HepG2 (cell line): ENCODE measurements at regions not wholly inside any gene's neighbourhood (a gene's known extent, or its start where the extent isn't known, plus 50 kb on each side); places are given as distances from the start of the nearest gene placed in this dataset.

Experiments used
- ATAC-seq: fragments of 200-7000 bp; cut with Tn5 transposase; 3 replicates; pipeline ENCODE4 v1.9.1; 2020; ENCODE audit warnings: mild to moderate bottlenecking, moderate library complexity
- BruUV-seq: library from RNA; stranded (reverse); fragments of 400-500 nt; replicated peaks from 2 replicates; lab custom pipeline; 2021; lab: Mats Ljungman, UMichigan
- CTCF ChIA-PET: fragments of 300-600 bp; formaldehyde crosslinking; extraction: SDS; loops from one replicate; lab custom pipeline; 2021; ENCODE audit warnings: low total read pairs, inconsistent platforms, low intra/inter-chr PET ratio; lab: Yijun Ruan, JAX
- POLR2A ChIA-PET: fragments of 350-600 bp; sonication (Branson Sonifier 250); formaldehyde crosslinking; loops from one replicate; lab custom pipeline; 2020; ENCODE audit warnings: antibody characterized with exemption, inconsistent platforms; lab: Yijun Ruan, JAX
- DNase-seq: peaks from one replicate; pipeline ENCODE4 v3.0.0-alpha.2; 2015; ENCODE audit warnings: low spot score
- FAIRE-seq: peaks from 3 replicates; lab custom pipeline; 2011; peaks lifted over from hg19 to GRCh38; lab: Jason Lieb, UNC
- H2AFZ ChIP-seq: one replicate; pipeline ENCODE4 v1.6.1; 2011; ENCODE audit warnings: low read length, inconsistent platforms
- H3K27ac ChIP-seq: fragments of 300-600 bp; 3 replicates; pipeline ENCODE4 v1.8.0; 2011; ENCODE audit warnings: mixed run types, mild to moderate bottlenecking, mixed read lengths, low read length, inconsistent platforms; ENCODE audit not compliant: insufficient read depth; ENCODE audit errors: extremely low read length
- H3K27me3 ChIP-seq, 2 experiments: fragments of 200-600 bp in 1 of 2; 2 replicates in 1 of 2; 3 replicates in 1 of 2; pipeline versions ENCODE4 v1.6.0 to v1.8.0; 2011; ENCODE audit warnings: low read length in 2 of 2, mild to moderate bottlenecking in 2 of 2, moderate library complexity in 2 of 2, inconsistent platforms in 1 of 2; ENCODE audit not compliant: insufficient read depth in 2 of 2, control insufficient read depth in 1 of 2
- H3K36me3 ChIP-seq, 2 experiments: fragments of 200-600 bp in 1 of 2; replicated peaks in 1 of 2; 2 replicates in 1 of 2; 3 replicates in 1 of 2; pipeline versions ENCODE4 v1.5.1 to v1.8.0; 2011; ENCODE audit warnings: low read length in 2 of 2, inconsistent platforms in 1 of 2; ENCODE audit not compliant: insufficient read depth in 2 of 2, control insufficient read depth in 1 of 2
- H3K4me1 ChIP-seq: 2 replicates; pipeline ENCODE4 v1.5.1; 2012; ENCODE audit warnings: low read length, inconsistent platforms; ENCODE audit not compliant: insufficient read depth
- H3K4me2 ChIP-seq: 2 replicates; pipeline ENCODE4 v1.6.0; 2011; ENCODE audit warnings: low read depth, low read length, inconsistent platforms
- H3K4me3 ChIP-seq, 3 experiments: fragments of 200-600 bp in 1 of 3; sonication (generic), shearing (Covaris generic) in 1 of 3; replicated peaks in 1 of 3; 2 replicates each; pipeline ENCODE4 v1.5.1; 2011 to 2016; ENCODE audit warnings: low read length in 3 of 3, inconsistent platforms in 2 of 3, low read depth in 2 of 3, mild to moderate bottlenecking in 2 of 3, control low read depth in 1 of 3, mixed read lengths in 1 of 3; ENCODE audit not compliant: insufficient read depth in 1 of 3
- H3K79me2 ChIP-seq: one replicate; pipeline ENCODE4 v1.6.1; 2011; ENCODE audit warnings: low read length, inconsistent platforms; ENCODE audit not compliant: insufficient read depth
- H3K9ac ChIP-seq: 2 replicates; pipeline ENCODE4 v1.6.0; 2011; ENCODE audit warnings: mild to moderate bottlenecking, low read depth, low read length, inconsistent platforms; ENCODE audit not compliant: insufficient read depth
- H3K9me3 ChIP-seq: 2 replicates; pipeline ENCODE4 v1.5.1; 2012; ENCODE audit warnings: mild to moderate bottlenecking, low read length
- H4K20me1 ChIP-seq: 2 replicates; pipeline ENCODE4 v1.6.0; 2011; ENCODE audit warnings: inconsistent platforms, mild to moderate bottlenecking, low read length, moderate library complexity; ENCODE audit not compliant: insufficient read depth
- RAD51 ChIP-seq: fragments of 450-650 bp; IDR thresholded peaks from 2 replicates; pipeline ENCODE4 v1.6.1; 2016; ENCODE audit warnings: borderline replicate concordance
- WGBS: methylation state at CpG from one replicate; pipeline ENCODE4 v1.1.6; 2017; ENCODE audit warnings: low lambda C conversion rate; 5-methylcytosine and 5-hydroxymethylcytosine counted together
- in situ Hi-C: cut with HindIII; loops from 2 replicates; pipeline ENCODE4 v1.10.0; 2017; ENCODE audit warnings: low pct_unique_long_range_greater_than_20kb; ENCODE audit not compliant: extremely low pct_ligation_motif_present
- intact Hi-C: fragments of 100-400 bp; cut with micrococcal nuclease; formaldehyde crosslinking; loops from one replicate; pipeline ENCODE4 v1.10.0; 2022; ENCODE audit not compliant: unreplicated experiment

GRCh38 chr10:49446031-49446430 lies 50.1 kb upstream of the DRGX start:
- Histone ChIP-seq H3K27me3 (no peaks in the 10 kb centered on the region), H4K20me1 (no peaks in the 10 kb centered on the region), H3K79me2 (no peaks in the 10 kb centered on the region), H3K27ac (no peak overlapping the region), H3K9ac (no peak overlapping the region), H2AFZ (no peak overlapping the region), H3K4me2 (no peak overlapping the region), H3K36me3 (no peaks in the 10 kb centered on the region), H3K4me1 (no peaks in the 10 kb centered on the region), H3K9me3 (no peaks in the 10 kb centered on the region), H3K4me3 (no peak overlapping the region)
- in situ Hi-C loops: no loop called here
- ChIA-PET CTCF (no interaction called here), POLR2A (no interaction called here)
- FAIRE-seq (no peak), DNase-seq (no peak), ATAC-seq (no peak)
- WGBS: 0% methylated on average over 1 of the region's 1 CpG
- no peak for TF ChIP-seq RAD51
- intact Hi-C loops: no loop called here
- BruUV-seq: no TSS peak
